ENCODE measurements at regions not wholly inside any gene's neighbourhood (a gene's known extent, or its start where the extent isn't known, plus 50 kb on each side); places are given as distances from the start of the nearest gene placed in this dataset.

DNA sequence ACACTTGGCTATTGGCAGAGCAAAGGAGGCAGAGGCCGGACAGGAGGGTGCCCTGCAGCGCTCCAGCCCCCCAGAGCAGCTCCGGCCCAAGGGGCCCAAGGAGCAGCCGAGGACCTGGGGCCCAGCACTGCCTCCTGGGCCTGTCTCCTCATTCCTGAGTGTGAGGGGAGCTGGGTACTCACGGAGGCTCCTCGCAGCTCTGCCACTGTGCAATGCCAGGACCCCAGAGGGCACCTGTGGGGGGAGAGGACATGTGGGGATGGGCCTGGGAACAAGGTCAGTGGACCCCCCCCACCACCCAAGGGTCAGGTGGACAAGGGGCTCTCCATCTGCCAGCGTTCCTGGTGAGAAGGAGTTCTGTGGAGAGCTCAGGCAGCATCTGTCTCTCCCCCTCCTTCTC is 192.6 kb upstream of the PPP1R26 start:
- Histone ChIP-seq H3K79me2 (ENCODE audit: insufficient read depth, low read depth) (no peaks in the 10 kb centered on the region), H2AFZ (ENCODE audit: low read depth) (no peak overlapping the region), H3K9ac (no peak overlapping the region), H3K4me3 (IDR thresholded peaks at IDR 0.05; ENCODE audit: insufficient read depth, low read depth, low read length) (no peak overlapping the region), H3K4me2 (no peak overlapping the region), H3K27ac (no peak overlapping the region), H3K36me3 (ENCODE audit: insufficient read depth) (no peaks in the 10 kb centered on the region), H3K4me1 (ENCODE audit: low read depth, poor library complexity, severe bottlenecking) (no peaks in the 10 kb centered on the region), H4K20me1 (ENCODE audit: insufficient read depth) (no peaks in the 10 kb centered on the region), H3K27me3 (ENCODE audit: insufficient read depth, low read depth) (peaks cover 24% of the 10 kb centered on the region; the same call in 1 of the 2 replicates)
- TF ChIP-seq, protein P1, sequence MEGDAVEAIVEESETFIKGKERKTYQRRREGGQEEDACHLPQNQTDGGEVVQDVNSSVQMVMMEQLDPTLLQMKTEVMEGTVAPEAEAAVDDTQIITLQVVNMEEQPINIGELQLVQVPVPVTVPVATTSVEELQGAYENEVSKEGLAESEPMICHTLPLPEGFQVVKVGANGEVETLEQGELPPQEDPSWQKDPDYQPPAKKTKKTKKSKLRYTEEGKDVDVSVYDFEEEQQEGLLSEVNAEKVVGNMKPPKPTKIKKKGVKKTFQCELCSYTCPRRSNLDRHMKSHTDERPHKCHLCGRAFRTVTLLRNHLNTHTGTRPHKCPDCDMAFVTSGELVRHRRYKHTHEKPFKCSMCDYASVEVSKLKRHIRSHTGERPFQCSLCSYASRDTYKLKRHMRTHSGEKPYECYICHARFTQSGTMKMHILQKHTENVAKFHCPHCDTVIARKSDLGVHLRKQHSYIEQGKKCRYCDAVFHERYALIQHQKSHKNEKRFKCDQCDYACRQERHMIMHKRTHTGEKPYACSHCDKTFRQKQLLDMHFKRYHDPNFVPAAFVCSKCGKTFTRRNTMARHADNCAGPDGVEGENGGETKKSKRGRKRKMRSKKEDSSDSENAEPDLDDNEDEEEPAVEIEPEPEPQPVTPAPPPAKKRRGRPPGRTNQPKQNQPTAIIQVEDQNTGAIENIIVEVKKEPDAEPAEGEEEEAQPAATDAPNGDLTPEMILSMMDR (conservative IDR thresholded peaks at IDR 0.05; ENCODE audit: low read depth, low read length): no peak

DNA sequence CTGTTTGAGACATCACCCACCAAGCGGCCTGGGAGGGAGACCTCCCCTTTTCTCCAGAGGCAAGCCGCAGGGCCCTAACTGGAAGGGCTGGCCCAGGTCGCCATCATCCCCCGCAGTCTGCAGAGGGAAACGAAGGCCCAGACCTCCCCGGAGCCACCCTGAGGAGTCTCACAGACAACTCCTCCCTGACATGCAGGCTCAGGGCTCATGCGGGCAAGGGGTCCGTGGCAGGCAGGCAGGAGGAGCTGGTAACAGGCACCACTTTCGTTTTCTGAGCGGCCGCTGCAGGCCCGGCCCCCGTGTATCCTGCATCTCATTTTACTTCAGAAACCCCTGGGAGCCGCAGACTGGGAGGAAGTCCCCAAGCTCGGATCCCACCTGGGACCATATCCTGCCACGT is 192.0 kb upstream of the PPP1R26 start:
- Histone ChIP-seq H3K4me1 (ENCODE audit: low read depth, poor library complexity, severe bottlenecking) (no peaks in the 10 kb centered on the region), H3K27me3 (ENCODE audit: insufficient read depth, low read depth) (peaks cover 24% of the 10 kb centered on the region; the same call in 1 of the 2 replicates), H3K36me3 (ENCODE audit: insufficient read depth) (no peaks in the 10 kb centered on the region), H3K9ac (no peak overlapping the region), H2AFZ (ENCODE audit: low read depth) (no peak overlapping the region), H3K4me3 (IDR thresholded peaks at IDR 0.05; ENCODE audit: insufficient read depth, low read depth, low read length) (no peak overlapping the region), H4K20me1 (ENCODE audit: insufficient read depth) (no peaks in the 10 kb centered on the region), H3K4me2 (no peak overlapping the region), H3K79me2 (ENCODE audit: insufficient read depth, low read depth) (no peaks in the 10 kb centered on the region), H3K27ac (no peak overlapping the region)
- TF ChIP-seq, protein P1 (conservative IDR thresholded peaks at IDR 0.05; ENCODE audit: low read depth, low read length): no peak

DNA sequence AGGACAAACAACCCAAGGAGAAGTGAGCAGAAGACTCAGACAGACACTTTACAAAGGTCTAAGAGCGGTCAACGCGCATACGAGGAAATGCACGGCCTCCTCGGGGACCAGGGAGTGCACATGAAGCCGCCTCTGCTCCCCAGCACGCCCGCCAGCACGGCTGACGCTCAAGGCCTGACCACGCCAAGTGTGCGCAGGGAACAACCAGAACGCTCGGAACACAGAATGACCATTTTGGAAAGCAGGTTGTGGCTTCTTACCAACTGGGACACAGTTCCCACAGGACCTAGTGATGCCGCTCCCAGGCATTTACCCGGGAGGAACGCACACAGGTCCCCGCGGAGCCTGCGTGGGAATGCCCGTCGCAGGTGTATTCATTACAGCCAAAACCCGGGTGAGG is 191.5 kb upstream of the PPP1R26 start:
- no peaks in the 10 kb centered on the region for H3K4me1 ChIP-seq (ENCODE audit: low read depth, poor library complexity, severe bottlenecking)
- no peak overlapping the region for H3K9ac ChIP-seq
- H3K4me2 ChIP-seq: no peak overlapping the region
- no peaks in the 10 kb centered on the region for H3K36me3 ChIP-seq (ENCODE audit: insufficient read depth)
- no peak overlapping the region for H3K4me3 ChIP-seq (IDR thresholded peaks at IDR 0.05; ENCODE audit: insufficient read depth, low read depth, low read length)
- H3K27ac ChIP-seq: no peak overlapping the region
- H3K27me3 ChIP-seq (ENCODE audit: insufficient read depth, low read depth): peaks cover 24% of the 10 kb centered on the region; the same call in 1 of the 2 replicates
- no peak overlapping the region for H2AFZ ChIP-seq (ENCODE audit: low read depth)
- H3K79me2 ChIP-seq (ENCODE audit: insufficient read depth, low read depth): no peaks in the 10 kb centered on the region
- H4K20me1 ChIP-seq (ENCODE audit: insufficient read depth): no peaks in the 10 kb centered on the region
- TF ChIP-seq, protein P1 (conservative IDR thresholded peaks at IDR 0.05; ENCODE audit: low read depth, low read length): no peak

DNA sequence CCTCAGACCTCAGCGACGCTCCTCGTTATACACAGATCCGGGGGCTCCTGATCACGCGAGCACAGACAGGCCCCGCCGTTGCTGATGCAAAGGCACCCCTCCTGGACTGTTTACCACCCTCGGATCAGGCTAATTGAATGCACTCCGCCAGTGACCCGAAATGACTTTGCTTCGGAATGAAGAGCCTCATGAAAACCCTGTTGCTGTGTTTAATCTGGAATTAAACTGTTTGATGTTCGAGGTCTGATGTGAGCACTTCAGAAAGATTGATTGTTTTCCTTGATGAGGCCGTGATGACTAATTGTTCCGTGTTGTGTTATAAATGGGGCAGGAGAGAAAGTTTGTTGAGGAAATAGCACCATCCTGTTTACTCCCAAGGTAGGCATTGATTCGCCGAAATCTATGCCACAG is 190.5 kb upstream of the PPP1R26 start:
- Histone ChIP-seq H3K9ac (no peak overlapping the region), H3K4me1 (ENCODE audit: low read depth, poor library complexity, severe bottlenecking) (no peaks in the 10 kb centered on the region), H3K79me2 (ENCODE audit: insufficient read depth, low read depth) (no peaks in the 10 kb centered on the region), H3K27me3 (ENCODE audit: insufficient read depth, low read depth) (peaks cover 31% of the 10 kb centered on the region; the same call in 1 of the 2 replicates), H3K27ac (no peak overlapping the region), H3K4me3 (IDR thresholded peaks at IDR 0.05; ENCODE audit: insufficient read depth, low read depth, low read length) (no peak overlapping the region), H3K4me2 (no peak overlapping the region), H3K36me3 (ENCODE audit: insufficient read depth) (no peaks in the 10 kb centered on the region), H4K20me1 (ENCODE audit: insufficient read depth) (no peaks in the 10 kb centered on the region), H2AFZ (ENCODE audit: low read depth) (no peak overlapping the region)
- TF ChIP-seq, protein P1 (conservative IDR thresholded peaks at IDR 0.05; ENCODE audit: low read depth, low read length): no peak
